Cardiac muscle cell (in vitro differentiated cells and primary cell): ENCODE measurements at regions not wholly inside any gene's neighbourhood (a gene's known extent, or its start where the extent isn't known, plus 50 kb on each side); places are given as distances from the start of the nearest gene placed in this dataset.

Experiments
- DNase-seq, 2 donors: peaks; one replicate each; pipeline versions ENCODE4 v3.0.0 to v3.0.0-alpha.2; 2010 to 2017; ENCODE audit warnings: low read depth in 1 of 2, low spot score in 1 of 2
- H3K27ac ChIP-seq: fragments of 200-600 bp; sonication (generic); 2 replicates; pipeline ENCODE4 v1.5.1; 2016
- H3K27me3 ChIP-seq: fragments of 200-600 bp; sonication (generic); 2 replicates; pipeline ENCODE4 v1.6.0; 2016; ENCODE audit warnings: control low read depth
- H3K36me3 ChIP-seq: fragments of 200-600 bp; sonication (generic); 2 replicates; pipeline ENCODE4 v1.5.1; 2016; ENCODE audit warnings: control low read depth
- H3K4me1 ChIP-seq: fragments of 200-600 bp; sonication (generic); 2 replicates; pipeline ENCODE4 v1.8.1; 2017; ENCODE audit warnings: low read depth, mild to moderate bottlenecking, mixed run types
- H3K4me3 ChIP-seq: fragments of 200-600 bp; sonication (generic); 2 replicates; pipeline ENCODE4 v1.5.1; 2016; ENCODE audit warnings: mild to moderate bottlenecking
- H3K9me3 ChIP-seq: fragments of 200-600 bp; sonication (generic); 2 replicates; pipeline ENCODE4 v1.5.1; 2017; ENCODE audit warnings: low read depth, mild to moderate bottlenecking, control low read depth
- TF ChIP-seq, protein P1 (sequence below): IDR thresholded peaks from 2 replicates; pipeline ENCODE4 v1.5.1; 2012; ENCODE audit warnings: low read depth, mild to moderate bottlenecking, low read length

- Histone ChIP-seq H3K4me3 (no peak overlapping the region), H3K9me3 (no peaks in the 10 kb centered on the region), H3K36me3 (no peaks in the 10 kb centered on the region), H3K27ac (no peak overlapping the region), H3K4me1 (peaks cover 10% of the 10 kb centered on the region), H3K27me3 (no peaks in the 10 kb centered on the region)
- TF ChIP-seq, protein P1, sequence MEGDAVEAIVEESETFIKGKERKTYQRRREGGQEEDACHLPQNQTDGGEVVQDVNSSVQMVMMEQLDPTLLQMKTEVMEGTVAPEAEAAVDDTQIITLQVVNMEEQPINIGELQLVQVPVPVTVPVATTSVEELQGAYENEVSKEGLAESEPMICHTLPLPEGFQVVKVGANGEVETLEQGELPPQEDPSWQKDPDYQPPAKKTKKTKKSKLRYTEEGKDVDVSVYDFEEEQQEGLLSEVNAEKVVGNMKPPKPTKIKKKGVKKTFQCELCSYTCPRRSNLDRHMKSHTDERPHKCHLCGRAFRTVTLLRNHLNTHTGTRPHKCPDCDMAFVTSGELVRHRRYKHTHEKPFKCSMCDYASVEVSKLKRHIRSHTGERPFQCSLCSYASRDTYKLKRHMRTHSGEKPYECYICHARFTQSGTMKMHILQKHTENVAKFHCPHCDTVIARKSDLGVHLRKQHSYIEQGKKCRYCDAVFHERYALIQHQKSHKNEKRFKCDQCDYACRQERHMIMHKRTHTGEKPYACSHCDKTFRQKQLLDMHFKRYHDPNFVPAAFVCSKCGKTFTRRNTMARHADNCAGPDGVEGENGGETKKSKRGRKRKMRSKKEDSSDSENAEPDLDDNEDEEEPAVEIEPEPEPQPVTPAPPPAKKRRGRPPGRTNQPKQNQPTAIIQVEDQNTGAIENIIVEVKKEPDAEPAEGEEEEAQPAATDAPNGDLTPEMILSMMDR = no peak
- no peak for DNase-seq
Measured at GRCh38 chr3:72398781-72399180, 449.5 kb downstream of the SHQ1 start.

- H3K4me3 ChIP-seq = no peak overlapping the region
- no peaks in the 10 kb centered on the region for H3K9me3 ChIP-seq
- peak in 1 of 2 donors; percentile 25 for DNase-seq
- no peak overlapping the region for H3K27ac ChIP-seq
- no peaks in the 10 kb centered on the region for H3K36me3 ChIP-seq
- TF ChIP-seq, protein P1 = no peak
- no peaks in the 10 kb centered on the region for H3K27me3 ChIP-seq
- peaks cover under 1% of the 10 kb centered on the region for H3K4me1 ChIP-seq
Measured at GRCh38 chr3:72397586-72397985, 450.7 kb downstream of the SHQ1 start.

- no peak for DNase-seq
- Histone ChIP-seq H3K36me3 (no peaks in the 10 kb centered on the region), H3K27ac (no peak overlapping the region), H3K27me3 (no peaks in the 10 kb centered on the region), H3K4me3 (no peak overlapping the region), H3K9me3 (no peaks in the 10 kb centered on the region), H3K4me1 (peaks cover 2% of the 10 kb centered on the region)
- TF ChIP-seq, protein P1 = no peak
Measured at GRCh38 chr3:72396899-72397298, 451.3 kb downstream of the SHQ1 start.

DNA sequence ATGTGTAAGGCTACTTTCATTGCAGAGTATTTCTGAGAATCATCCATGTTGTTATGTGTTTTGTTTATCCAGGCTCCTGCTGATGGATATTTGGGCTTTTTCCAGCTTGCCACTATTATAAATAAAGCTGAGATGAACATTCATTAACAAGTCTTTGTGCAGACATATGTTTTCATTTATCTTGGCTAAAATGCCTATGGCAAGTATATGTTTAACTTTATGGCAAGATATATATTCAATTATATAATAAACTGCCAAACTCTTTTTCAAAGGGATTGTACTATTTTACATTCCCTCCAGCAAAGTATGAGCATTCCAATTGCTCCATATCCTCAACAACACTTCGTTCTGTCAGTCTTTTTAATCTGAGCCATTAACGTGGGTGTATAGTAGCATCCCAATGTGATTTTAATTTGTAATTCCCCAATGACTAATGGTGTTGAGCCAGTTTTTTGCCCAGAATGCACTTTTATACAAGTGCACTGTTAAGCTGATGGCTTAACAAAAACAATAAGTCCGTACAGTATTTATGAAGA, 452.4 kb downstream of the SHQ1 start:
- H3K9me3 ChIP-seq = no peaks in the 10 kb centered on the region
- TF ChIP-seq, protein P1 = no peak
- peaks cover 12% of the 10 kb centered on the region for H3K4me1 ChIP-seq
- H3K27ac ChIP-seq = no peak overlapping the region
- no peak for DNase-seq
- no peak overlapping the region for H3K4me3 ChIP-seq
- no peaks in the 10 kb centered on the region for H3K27me3 ChIP-seq
- H3K36me3 ChIP-seq = no peaks in the 10 kb centered on the region

DNA sequence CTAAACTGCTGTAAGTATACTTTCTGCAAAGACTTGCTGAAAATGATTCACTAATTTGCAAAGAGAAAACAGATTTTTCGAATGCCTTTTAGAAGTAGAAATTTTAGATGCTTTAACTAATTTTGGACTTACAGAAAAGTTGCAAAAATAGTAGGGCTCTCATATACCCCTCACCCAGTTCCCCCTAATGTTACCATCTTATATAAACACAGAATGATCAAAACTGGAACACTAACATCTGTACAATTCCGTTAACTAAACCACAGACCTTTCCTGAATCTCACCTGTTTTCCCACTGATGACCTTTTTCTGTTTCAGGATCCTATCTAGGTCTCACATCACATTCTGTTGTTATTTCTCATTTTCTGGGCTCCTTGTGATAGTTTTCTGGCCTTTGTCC, 454.8 kb downstream of the SHQ1 start:
- H3K36me3 ChIP-seq = no peaks in the 10 kb centered on the region
- no peak overlapping the region for H3K4me3 ChIP-seq
- H3K27ac ChIP-seq = no peak overlapping the region
- TF ChIP-seq, protein P1 = no peak
- peaks cover 20% of the 10 kb centered on the region for H3K4me1 ChIP-seq
- H3K27me3 ChIP-seq = no peaks in the 10 kb centered on the region
- DNase-seq = no peak
- H3K9me3 ChIP-seq = no peaks in the 10 kb centered on the region

DNA sequence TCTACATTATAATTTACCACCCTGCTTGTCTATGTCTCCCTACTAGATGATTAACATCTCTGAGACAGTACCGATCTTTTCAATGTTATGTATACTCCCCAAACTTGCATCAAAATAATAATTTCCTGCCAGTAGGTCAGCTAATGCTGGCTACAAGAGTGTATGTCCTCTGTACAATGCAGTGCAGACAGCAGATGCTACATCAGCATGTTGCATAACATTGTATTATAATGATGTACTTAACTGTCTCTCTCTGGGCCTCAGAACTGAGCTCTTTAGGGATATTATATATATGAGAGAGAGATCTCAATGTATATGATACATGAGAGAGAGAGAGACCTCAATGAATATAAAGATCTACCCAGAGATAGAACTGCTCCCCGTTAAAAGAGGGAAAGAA, 456.6 kb downstream of the SHQ1 start:
- Histone ChIP-seq H3K9me3 (no peaks in the 10 kb centered on the region), H3K27ac (no peak overlapping the region), H3K4me3 (no peak overlapping the region), H3K27me3 (no peaks in the 10 kb centered on the region), H3K36me3 (no peaks in the 10 kb centered on the region), H3K4me1 (peaks cover 21% of the 10 kb centered on the region)
- TF ChIP-seq, protein P1 = no peak
- peak in 1 of 2 donors; percentile 14 for DNase-seq
